ENCODE measurements at regions not wholly inside any gene's neighbourhood (a gene's known extent, or its start where the extent isn't known, plus 50 kb on each side); places are given as distances from the start of the nearest gene placed in this dataset.
"Not testable (repeated sequence)": the region's sequence is repeated elsewhere in the genome, so short reads cannot be mapped to it uniquely, and the experiment has no call there.

DNA sequence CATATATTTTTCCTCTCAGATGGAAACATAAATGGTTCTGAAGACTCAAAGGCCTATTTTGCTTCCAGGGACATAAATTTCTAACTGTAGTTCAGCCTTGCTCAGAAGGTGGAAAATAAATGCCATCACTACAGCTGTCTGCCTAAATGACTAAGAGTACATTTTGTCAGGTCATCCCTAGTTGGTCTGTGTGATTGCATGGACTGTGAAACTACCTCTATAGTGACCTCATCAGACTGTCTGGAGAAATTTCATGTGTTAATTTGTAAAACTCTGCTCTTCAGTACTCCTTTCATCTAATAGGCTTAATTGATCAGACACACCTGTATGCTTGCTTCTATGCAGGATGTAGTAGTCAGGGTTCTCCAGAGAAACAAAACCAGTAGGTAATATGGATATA lies 886.9 kb downstream of the AMY1C start:
- ChIA-PET CTCF (no interaction called here), POLR2A (no interaction called here)
- no peak overlapping the region for H3K4me3 Mint-ChIP-seq
- peaks cover 2% of the 10 kb centered on the region for H3K9me3 Mint-ChIP-seq
- DNase-seq, result no peak
- no peak overlapping the region for H3K27ac Mint-ChIP-seq
- no peaks in the 10 kb centered on the region for H3K4me1 Mint-ChIP-seq
- H3K27me3 Mint-ChIP-seq, result no peaks in the 10 kb centered on the region
- no peaks in the 10 kb centered on the region for H3K36me3 Mint-ChIP-seq (ENCODE audit: low read depth)

DNA sequence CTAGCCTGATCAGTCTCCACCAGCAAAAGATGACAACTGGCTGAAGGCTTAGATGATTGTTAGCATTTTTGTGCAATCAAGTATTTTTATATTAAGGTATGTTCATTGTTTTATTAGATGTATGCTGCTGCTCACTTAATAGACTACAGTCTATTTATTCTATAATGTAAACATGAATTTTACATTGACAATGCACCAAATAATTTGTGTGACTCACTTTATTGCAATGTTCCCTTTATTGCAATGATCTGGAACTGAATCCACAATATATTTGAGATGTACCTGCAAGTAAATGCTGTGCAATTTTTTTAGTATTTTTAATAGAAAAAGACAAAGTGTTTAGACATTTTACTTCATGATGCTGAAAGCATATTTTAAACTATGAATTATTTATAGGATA lies 896.5 kb downstream of the AMY1C start:
- POLR2A ChIA-PET, result no interaction called here

DNA sequence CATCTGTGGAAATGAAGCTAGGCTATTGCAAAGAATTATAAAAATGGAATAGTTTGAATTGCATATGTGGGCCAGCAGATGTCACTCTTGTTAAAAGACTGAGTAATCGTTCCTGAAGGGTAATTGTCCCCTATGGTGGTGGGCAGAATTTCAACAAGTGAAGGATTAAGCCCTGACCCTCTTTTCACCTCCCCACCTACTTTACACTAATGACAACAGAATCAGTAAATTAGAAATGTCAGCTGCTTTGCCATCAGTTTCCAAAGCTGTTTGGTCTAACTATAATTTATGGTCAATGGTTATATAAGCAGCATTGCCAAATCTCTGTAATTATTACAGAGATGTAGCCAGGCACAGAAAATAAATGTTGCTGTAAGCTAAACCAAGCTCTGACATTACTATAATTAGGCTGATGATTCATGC lies 898.6 kb downstream of the AMY1C start:
- H3K4me3 Mint-ChIP-seq, result no peak overlapping the region
- H3K27ac Mint-ChIP-seq, result no peak overlapping the region
- no peaks in the 10 kb centered on the region for H3K36me3 Mint-ChIP-seq (ENCODE audit: low read depth)
- no peaks in the 10 kb centered on the region for H3K4me1 Mint-ChIP-seq
- no peaks in the 10 kb centered on the region for H3K27me3 Mint-ChIP-seq
- no peak for DNase-seq
- H3K9me3 Mint-ChIP-seq, result no peaks in the 10 kb centered on the region
- ChIA-PET POLR2A (no interaction called here), CTCF (no interaction called here)

More for the DNA sequence above, 896.5 kb downstream of the AMY1C start:
- Mint-ChIP-seq H3K27me3 (no peaks in the 10 kb centered on the region), H3K4me1 (no peaks in the 10 kb centered on the region), H3K9me3 (peaks cover 3% of the 10 kb centered on the region), H3K4me3 (no peak overlapping the region), H3K36me3 (ENCODE audit: low read depth) (no peaks in the 10 kb centered on the region), H3K27ac (no peak overlapping the region)
- CTCF ChIA-PET, result no interaction called here
- no peak for DNase-seq

DNA sequence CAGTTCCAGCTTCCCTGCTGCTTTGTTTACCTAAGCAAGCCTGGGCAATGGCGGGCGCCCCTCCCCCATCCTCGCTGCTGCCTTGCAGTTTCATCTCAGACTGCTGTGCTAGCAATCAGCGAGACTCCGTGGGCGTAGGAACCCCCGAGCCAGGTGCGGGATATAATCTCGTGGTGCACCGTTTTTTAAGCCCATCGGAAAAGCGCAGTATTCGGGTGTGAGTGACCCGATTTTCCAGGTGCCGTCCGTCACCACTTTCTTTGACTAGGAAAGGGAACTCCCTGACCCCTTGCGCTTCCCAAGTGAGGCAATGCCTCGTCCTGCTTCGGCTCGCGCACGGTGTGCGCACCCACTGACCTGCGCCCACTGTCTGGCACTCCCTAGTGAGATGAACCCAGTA lies 914.7 kb downstream of the AMY1C start:
- H3K4me3 Mint-ChIP-seq; H3K27me3 Mint-ChIP-seq; DNase-seq; H3K36me3 Mint-ChIP-seq (ENCODE audit: low read depth); H3K27ac Mint-ChIP-seq; POLR2A ChIA-PET; H3K9me3 Mint-ChIP-seq; H3K4me1 Mint-ChIP-seq; CTCF ChIA-PET: not testable (repeated sequence)

DNA sequence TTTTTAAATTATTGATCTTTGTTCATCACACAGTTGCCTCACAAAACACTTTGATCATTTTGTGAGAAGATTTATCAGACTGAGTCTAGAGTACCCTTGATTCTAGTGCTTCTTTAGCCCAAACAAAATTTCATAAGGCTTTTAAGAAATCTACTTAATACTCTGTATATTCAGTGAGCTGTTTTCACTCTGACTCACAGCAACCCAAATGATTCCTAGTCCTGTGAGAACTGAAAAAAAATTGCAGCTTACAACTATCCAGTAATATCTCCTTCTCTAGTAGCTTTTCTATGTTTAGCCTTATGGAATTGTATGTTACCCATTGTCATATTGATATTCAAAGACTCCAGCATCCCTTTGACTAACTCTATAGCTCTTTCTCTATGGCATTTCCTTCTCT lies 915.6 kb downstream of the AMY1C start:
- Mint-ChIP-seq H3K4me1 (no peaks in the 10 kb centered on the region), H3K27ac (no peak overlapping the region)
- CTCF ChIA-PET, result no interaction called here

DNA sequence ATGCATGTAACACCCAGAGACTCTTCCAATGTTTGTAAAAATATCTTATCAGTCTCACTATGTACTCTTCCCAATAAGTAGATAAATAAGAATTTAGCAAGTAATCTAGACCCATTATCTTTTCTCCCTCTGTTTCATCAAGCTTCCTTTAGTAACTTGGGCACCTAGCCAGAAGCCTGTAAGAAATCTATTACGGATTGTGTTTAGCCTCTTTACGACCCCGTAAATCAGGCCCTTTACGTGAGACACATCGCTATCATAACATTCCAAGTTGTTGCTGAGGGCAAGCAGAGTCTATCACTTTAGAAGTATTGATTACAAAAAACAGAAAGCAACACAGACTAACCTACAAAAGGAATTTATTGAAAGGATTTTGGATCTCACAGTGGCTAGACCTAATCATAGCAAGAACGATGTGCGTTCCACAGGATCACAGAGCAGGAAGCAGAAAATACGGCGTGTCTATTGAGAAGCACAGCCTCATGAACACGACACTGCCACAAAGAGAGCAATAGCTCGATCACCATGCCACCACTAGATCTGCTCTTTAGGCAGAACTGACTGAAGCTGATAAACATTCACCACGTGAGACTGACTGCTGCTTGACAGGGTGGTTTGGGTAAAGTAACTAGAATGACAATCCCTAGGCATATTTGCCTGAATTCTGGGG lies 922.1 kb downstream of the AMY1C start:
- no peaks in the 10 kb centered on the region for H3K27me3 Mint-ChIP-seq
- no peaks in the 10 kb centered on the region for H3K36me3 Mint-ChIP-seq (ENCODE audit: low read depth)
- DNase-seq, result no peak
- H3K9me3 Mint-ChIP-seq, result no peaks in the 10 kb centered on the region
- POLR2A ChIA-PET, result no interaction called here
- H3K4me3 Mint-ChIP-seq, result no peak overlapping the region
- no peaks in the 10 kb centered on the region for H3K4me1 Mint-ChIP-seq
- CTCF ChIA-PET, result no interaction called here
- H3K27ac Mint-ChIP-seq, result no peak overlapping the region

More for the DNA sequence above, 915.6 kb downstream of the AMY1C start:
- no peaks in the 10 kb centered on the region for H3K36me3 Mint-ChIP-seq (ENCODE audit: low read depth)
- DNase-seq, result no peak
- H3K9me3 Mint-ChIP-seq, result peaks cover 5% of the 10 kb centered on the region
- POLR2A ChIA-PET, result no interaction called here
- H3K27me3 Mint-ChIP-seq, result no peaks in the 10 kb centered on the region
- no peak overlapping the region for H3K4me3 Mint-ChIP-seq

DNA sequence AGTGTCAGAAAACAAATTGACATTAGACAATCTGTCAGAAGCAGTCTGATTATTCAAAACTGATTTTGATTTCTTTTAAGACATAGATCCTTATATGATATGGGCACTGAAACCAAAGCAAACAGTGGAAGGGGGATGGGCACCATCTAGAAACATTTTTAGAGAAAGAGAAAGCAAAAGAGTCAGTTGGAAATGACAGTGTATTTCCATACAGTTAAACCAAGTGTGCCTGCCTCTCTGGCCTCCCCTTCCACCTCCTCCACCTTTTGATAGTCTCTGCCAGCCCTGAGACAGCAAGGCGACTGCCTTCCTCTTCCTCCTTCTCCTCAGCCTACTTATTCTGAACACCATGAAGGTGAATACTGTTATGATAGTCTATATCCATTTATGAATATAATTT lies 949.7 kb downstream of the AMY1C start:
- Mint-ChIP-seq H3K27ac (no peak overlapping the region), H3K36me3 (ENCODE audit: low read depth) (no peaks in the 10 kb centered on the region), H3K9me3 (peaks cover 5% of the 10 kb centered on the region), H3K27me3 (no peaks in the 10 kb centered on the region), H3K4me3 (no peak overlapping the region), H3K4me1 (no peaks in the 10 kb centered on the region)
- DNase-seq, result no peak
- CTCF ChIA-PET, result no interaction called here
- POLR2A ChIA-PET, result no interaction called here

DNA sequence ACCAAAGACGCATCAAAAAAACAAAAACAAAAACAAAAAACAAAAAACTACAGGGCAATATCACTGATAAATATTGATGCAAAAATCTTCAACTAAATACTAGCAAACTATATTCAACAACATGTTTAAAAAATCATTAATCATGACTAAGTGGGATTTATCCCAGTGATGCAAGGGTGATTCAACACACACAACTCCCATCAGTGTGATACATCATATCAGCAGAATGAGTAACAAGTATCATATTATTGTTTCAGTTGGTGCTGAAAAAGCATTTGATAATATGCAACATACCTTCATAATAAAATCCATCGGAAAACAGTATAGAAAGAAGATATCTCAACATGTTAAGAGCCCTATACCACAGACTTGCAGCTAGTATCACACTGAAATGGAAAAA lies 953.0 kb downstream of the AMY1C start:
- no peaks in the 10 kb centered on the region for H3K27me3 Mint-ChIP-seq
- H3K27ac Mint-ChIP-seq, result no peak overlapping the region
- H3K9me3 Mint-ChIP-seq, result peaks cover 8% of the 10 kb centered on the region
- H3K36me3 Mint-ChIP-seq (ENCODE audit: low read depth), result no peaks in the 10 kb centered on the region
- H3K4me3 Mint-ChIP-seq, result no peak overlapping the region
- ChIA-PET POLR2A (no interaction called here), CTCF (no interaction called here)
- DNase-seq, result no peak
- H3K4me1 Mint-ChIP-seq, result peaks cover 3% of the 10 kb centered on the region

DNA sequence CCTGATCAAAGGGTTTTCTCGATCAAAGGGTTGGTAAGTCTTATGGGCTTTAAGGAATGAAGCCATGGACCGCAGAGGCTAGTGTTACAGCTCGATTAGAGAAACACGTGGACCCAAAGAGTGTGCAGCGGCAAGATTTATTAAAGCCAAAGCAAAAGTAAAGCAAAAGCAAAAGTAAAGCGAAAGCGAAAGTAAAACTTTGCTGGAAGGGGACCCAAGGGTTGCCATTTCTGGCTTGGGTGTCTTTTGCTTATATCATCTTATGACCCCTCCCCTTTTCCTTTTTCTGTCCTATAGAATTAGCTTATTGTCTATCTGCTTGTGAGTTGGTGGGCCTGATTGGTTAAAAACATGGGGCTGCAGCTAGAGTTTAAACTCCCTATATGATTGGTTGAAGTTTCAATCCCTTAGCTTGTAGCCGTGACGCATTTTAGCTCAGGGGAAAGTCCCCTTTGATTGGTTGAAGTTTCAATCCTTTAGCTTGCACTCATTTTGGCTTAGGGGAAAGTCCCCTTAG lies 957.0 kb downstream of the AMY1C start:
- Mint-ChIP-seq H3K4me1 (peaks cover 3% of the 10 kb centered on the region), H3K9me3 (peaks cover 12% of the 10 kb centered on the region), H3K27me3 (no peaks in the 10 kb centered on the region), H3K4me3 (peak overlapping the region; percentile 1), H3K36me3 (ENCODE audit: low read depth) (no peaks in the 10 kb centered on the region), H3K27ac (peak overlapping the region; percentile 64)
- ChIA-PET POLR2A (no interaction called here), CTCF (no interaction called here)
- peak; percentile 17 for DNase-seq

DNA sequence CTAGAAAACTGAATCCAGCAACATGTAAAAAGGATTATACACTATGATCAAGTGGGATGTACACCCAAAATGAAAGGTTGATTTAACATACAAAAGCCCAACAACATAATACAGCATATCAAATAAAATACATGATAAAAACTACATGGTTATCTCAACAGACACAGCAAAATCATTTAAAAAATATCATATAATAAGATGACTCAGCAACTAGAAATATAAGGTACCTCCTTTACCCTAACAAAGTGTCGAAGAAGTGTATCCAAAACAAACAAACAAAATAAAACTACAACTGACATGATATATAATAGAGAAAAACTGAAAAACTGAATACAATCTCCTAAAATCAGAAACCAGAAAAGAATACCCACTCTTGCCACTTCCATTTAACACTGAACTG lies 969.1 kb downstream of the AMY1C start:
- no peaks in the 10 kb centered on the region for H3K4me1 Mint-ChIP-seq
- H3K4me3 Mint-ChIP-seq, result no peak overlapping the region
- no peaks in the 10 kb centered on the region for H3K36me3 Mint-ChIP-seq (ENCODE audit: low read depth)
- no peaks in the 10 kb centered on the region for H3K27me3 Mint-ChIP-seq
- ChIA-PET POLR2A (no interaction called here), CTCF (no interaction called here)
- H3K9me3 Mint-ChIP-seq, result peaks cover 8% of the 10 kb centered on the region
- DNase-seq, result no peak
- no peak overlapping the region for H3K27ac Mint-ChIP-seq

DNA sequence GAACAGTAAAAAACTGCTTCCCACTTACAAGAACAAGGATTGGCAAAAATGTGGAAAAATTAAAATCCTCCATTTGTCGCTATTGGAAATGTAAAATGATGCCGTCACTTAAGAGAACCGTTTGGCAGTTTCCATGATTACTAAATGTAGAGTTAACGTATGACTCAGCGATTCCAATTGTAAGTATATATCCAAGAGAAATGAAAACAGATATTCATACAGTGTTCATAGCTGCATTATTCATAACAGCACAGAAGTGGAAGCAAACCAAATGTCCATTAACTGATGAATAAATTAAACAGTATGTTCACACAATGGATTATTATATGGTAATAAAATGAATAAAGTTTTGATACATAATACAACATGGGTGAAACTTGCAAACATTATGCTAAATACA lies 971.0 kb downstream of the AMY1C start:
- no peaks in the 10 kb centered on the region for H3K36me3 Mint-ChIP-seq (ENCODE audit: low read depth)
- H3K4me1 Mint-ChIP-seq, result no peaks in the 10 kb centered on the region
- H3K27me3 Mint-ChIP-seq, result no peaks in the 10 kb centered on the region
- ChIA-PET CTCF (no interaction called here), POLR2A (no interaction called here)
- DNase-seq, result no peak
- H3K27ac Mint-ChIP-seq, result no peak overlapping the region
- no peak overlapping the region for H3K4me3 Mint-ChIP-seq
- peaks cover 13% of the 10 kb centered on the region for H3K9me3 Mint-ChIP-seq

DNA sequence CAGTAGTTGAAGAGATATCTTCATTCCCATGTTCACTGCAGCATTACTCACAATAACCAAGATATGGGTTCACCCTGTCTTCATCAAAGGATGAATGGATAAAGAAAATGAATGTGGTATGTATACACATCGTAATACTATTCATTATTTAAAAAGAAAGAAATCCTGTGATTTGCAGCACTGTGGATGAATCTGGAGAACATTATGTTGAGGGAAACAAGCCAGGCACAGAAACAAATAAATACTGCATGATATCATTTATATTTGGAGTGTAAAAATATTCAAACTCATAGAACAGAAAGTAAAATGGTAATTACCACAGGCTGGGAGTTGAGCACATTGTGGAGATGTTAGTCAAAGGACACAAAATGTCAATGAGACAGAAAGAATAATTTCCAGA lies 977.2 kb downstream of the AMY1C start:
- Mint-ChIP-seq H3K4me1 (no peaks in the 10 kb centered on the region), H3K9me3 (peaks cover 17% of the 10 kb centered on the region), H3K27me3 (no peaks in the 10 kb centered on the region), H3K27ac (no peak overlapping the region), H3K4me3 (no peak overlapping the region), H3K36me3 (ENCODE audit: low read depth) (no peaks in the 10 kb centered on the region)
- ChIA-PET POLR2A (no interaction called here), CTCF (no interaction called here)
- DNase-seq, result no peak

DNA sequence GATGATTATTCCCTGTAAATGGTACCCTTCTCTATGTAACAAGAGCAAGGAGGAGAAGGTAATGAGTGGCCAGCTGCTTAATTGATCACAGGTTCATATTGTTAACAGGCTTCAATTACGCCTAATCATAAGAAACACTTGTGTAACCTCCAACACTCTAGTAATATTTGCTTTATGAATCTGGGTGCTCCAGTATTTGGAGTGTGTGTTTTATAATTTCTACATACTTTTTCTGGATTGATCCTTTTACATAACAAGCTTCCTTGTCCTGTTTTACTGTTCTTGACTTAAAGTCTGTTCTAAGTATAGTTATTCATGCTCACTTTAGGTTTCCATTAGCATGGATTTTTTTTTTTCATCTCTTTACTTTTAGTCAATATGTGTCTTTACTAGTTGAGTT lies 984.2 kb downstream of the AMY1C start:
- no peaks in the 10 kb centered on the region for H3K36me3 Mint-ChIP-seq (ENCODE audit: low read depth)
- no peak overlapping the region for H3K4me3 Mint-ChIP-seq
- CTCF ChIA-PET, result no interaction called here
- no peaks in the 10 kb centered on the region for H3K4me1 Mint-ChIP-seq
- peaks cover 5% of the 10 kb centered on the region for H3K9me3 Mint-ChIP-seq
- POLR2A ChIA-PET, result no interaction called here
- DNase-seq, result no peak
- no peaks in the 10 kb centered on the region for H3K27me3 Mint-ChIP-seq
- no peak overlapping the region for H3K27ac Mint-ChIP-seq

DNA sequence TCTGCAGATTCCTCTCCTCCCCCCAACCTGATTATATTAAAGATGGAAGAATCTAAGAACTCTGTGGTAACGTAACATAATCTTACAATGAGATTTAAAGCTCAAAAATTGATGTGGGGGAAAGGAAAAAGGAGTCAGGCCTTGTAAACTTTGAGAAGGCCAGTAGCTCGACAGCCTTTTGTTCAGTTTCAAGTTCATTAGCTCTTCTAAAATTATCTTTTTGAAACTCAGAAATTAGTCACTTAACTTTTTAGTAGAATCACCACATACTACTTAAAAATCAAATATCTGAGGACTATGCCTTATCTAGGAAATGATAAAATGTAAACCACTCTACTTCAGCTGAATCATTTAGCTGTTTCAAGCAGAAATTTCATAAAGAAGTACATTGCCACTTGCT lies 996.2 kb downstream of the AMY1C start:
- H3K27me3 Mint-ChIP-seq, result no peaks in the 10 kb centered on the region

More for the DNA sequence above, 996.2 kb downstream of the AMY1C start:
- no peak overlapping the region for H3K4me3 Mint-ChIP-seq
- H3K36me3 Mint-ChIP-seq (ENCODE audit: low read depth), result no peaks in the 10 kb centered on the region
- CTCF ChIA-PET, result no interaction called here
- H3K27ac Mint-ChIP-seq, result no peak overlapping the region
- H3K4me1 Mint-ChIP-seq, result no peaks in the 10 kb centered on the region
- no peaks in the 10 kb centered on the region for H3K9me3 Mint-ChIP-seq
- POLR2A ChIA-PET, result no interaction called here
- no peak for DNase-seq

All from activated CD4-positive, alpha-beta T cell treated with anti-CD3 and anti-CD28 coated beads, Interleukin-2, amount 10 ng/mL, durations not matched to agents 7 days and 5 days (primary cell).